Nucleus accumbens (tissue), 56 donors: ENCODE measurements at regions not wholly inside any gene's neighbourhood (a gene's known extent, or its start where the extent isn't known, plus 50 kb on each side); places are given as distances from the start of the nearest gene placed in this dataset.
A peak's percentile ranks its signal among the peaks of the same experiment; 100 is the strongest.
"Not testable (repeated sequence)": the region's sequence is repeated elsewhere in the genome, so short reads cannot be mapped to it uniquely, and the experiment has no call there.

ENCODE experiments used
- DNase-seq, 56 donors: peaks; one replicate each; lab custom pipeline; 2025; lab: John Stamatoyannopoulos, UW

GRCh38 chr17:64732336-64733006 lies 70.4 kb upstream of the SMURF2 start:
- peak in 19 of 56 donors; percentile 5 to 48 (median 31) for DNase-seq

- DNase-seq: not testable (repeated sequence)
Observed at GRCh38 chr17:64730023-64730422, 67.9 kb upstream of the SMURF2 start.

- no peak for DNase-seq
Observed at GRCh38 chr17:64729201-64729600, 67.1 kb upstream of the SMURF2 start.

- no peak for DNase-seq
Observed at GRCh38 chr17:64728041-64728695, 66.1 kb upstream of the SMURF2 start.

- not testable (repeated sequence) for DNase-seq
Observed at GRCh38 chr17:64726025-64726424, 63.9 kb upstream of the SMURF2 start.

- peak in 13 of 56 donors; percentile 4 to 47 (median 19) for DNase-seq
Observed at GRCh38 chr17:64724246-64724645, 62.1 kb upstream of the SMURF2 start.

GRCh38 chr17:64723781-64724180 lies 61.7 kb upstream of the SMURF2 start:
- no peak for DNase-seq

GRCh38 chr17:64721556-64721955 lies 59.4 kb upstream of the SMURF2 start:
- DNase-seq: not testable (repeated sequence)

GRCh38 chr17:64720253-64720652 lies 58.1 kb upstream of the SMURF2 start:
- DNase-seq: peak in 17 of 56 donors; percentile 3 to 74 (median 30)

- not testable (repeated sequence) for DNase-seq
Observed at GRCh38 chr17:64719517-64719916, 57.4 kb upstream of the SMURF2 start.

- DNase-seq: not testable (repeated sequence)
Observed at GRCh38 chr17:64718816-64719215, 56.7 kb upstream of the SMURF2 start.

- DNase-seq: no peak
Observed at GRCh38 chr17:64718058-64718457, 56.0 kb upstream of the SMURF2 start.

- DNase-seq: not testable (repeated sequence)
Observed at GRCh38 chr17:64716496-64716895, 54.4 kb upstream of the SMURF2 start.

GRCh38 chr17:64713786-64714185 lies 51.7 kb upstream of the SMURF2 start:
- DNase-seq: not testable (repeated sequence)

GRCh38 chr17:64712557-64713351 lies 50.6 kb upstream of the SMURF2 start:
- not testable (repeated sequence) for DNase-seq
